CD4-positive, alpha-beta T cell treated with Interleukin-4 for 4 hours (primary cell): ENCODE measurements at regions not wholly inside any gene's neighbourhood (a gene's known extent, or its start where the extent isn't known, plus 50 kb on each side); places are given as distances from the start of the nearest gene placed in this dataset.

Experiments used
- DNase-seq: peaks from one replicate; pipeline ENCODE4 v3.0.0-alpha.2; 2020

GRCh38 chr4:123545667-123546572, 149.3 kb downstream of the SPRY1 start:
- DNase-seq: no peak

- DNase-seq: no peak
Measured at GRCh38 chr4:123546573-123547060, 150.0 kb downstream of the SPRY1 start.

- no peak for DNase-seq
Measured at GRCh38 chr4:123547216-123548165, 150.9 kb downstream of the SPRY1 start.

GRCh38 chr4:123553279-123553678, 156.7 kb downstream of the SPRY1 start:
- no peak for DNase-seq

GRCh38 chr4:123553733-123554637, 157.4 kb downstream of the SPRY1 start:
- DNase-seq: no peak

- DNase-seq: no peak
Measured at GRCh38 chr4:123554801-123555232, 158.2 kb downstream of the SPRY1 start.

GRCh38 chr4:123555233-123555806, 158.7 kb downstream of the SPRY1 start:
- no peak for DNase-seq

GRCh38 chr4:123555807-123556273, 159.2 kb downstream of the SPRY1 start:
- DNase-seq: no peak

GRCh38 chr4:123556526-123556925, 159.9 kb downstream of the SPRY1 start:
- no peak for DNase-seq

GRCh38 chr4:123557857-123558536, 161.4 kb downstream of the SPRY1 start:
- no peak for DNase-seq

- no peak for DNase-seq
Measured at GRCh38 chr4:123558865-123559264, 162.3 kb downstream of the SPRY1 start.

GRCh38 chr4:123559955-123560871, 163.6 kb downstream of the SPRY1 start:
- DNase-seq: no peak

GRCh38 chr4:123561525-123561924, 164.9 kb downstream of the SPRY1 start:
- no peak for DNase-seq

GRCh38 chr4:123562994-123563750, 166.6 kb downstream of the SPRY1 start:
- no peak for DNase-seq

GRCh38 chr4:123564758-123565346, 168.3 kb downstream of the SPRY1 start:
- DNase-seq: peak; percentile 60

GRCh38 chr4:123568936-123569335, 172.3 kb downstream of the SPRY1 start:
- DNase-seq: no peak

GRCh38 chr4:123569541-123569940, 172.9 kb downstream of the SPRY1 start:
- DNase-seq: no peak

GRCh38 chr4:123573866-123574508, 177.4 kb downstream of the SPRY1 start:
- no peak for DNase-seq
